ENCODE measurements at regions not wholly inside any gene's neighbourhood (a gene's known extent, or its start where the extent isn't known, plus 50 kb on each side); places are given as distances from the start of the nearest gene placed in this dataset.

- TF ChIP-seq MAFK (IDR thresholded peaks at IDR 0.05; ENCODE audit: low read depth, low read length) (no peak), CTCF (conservative IDR thresholded peaks at IDR 0.05; ENCODE audit: low read depth, low read length) (no peak), SMC3 (IDR thresholded peaks at IDR 0.05; ENCODE audit: low read depth, low read length) (no peak)
Observed at GRCh38 chr18:34354351-34354750, 129.6 kb upstream of the NOL4 start.
